A673 (cell line): ENCODE measurements at regions not wholly inside any gene's neighbourhood (a gene's known extent, or its start where the extent isn't known, plus 50 kb on each side); places are given as distances from the start of the nearest gene placed in this dataset.

Experiments
- BruUV-seq: library from RNA; stranded (reverse); fragments of 400-500 nt; replicated peaks from 2 replicates; lab custom pipeline; 2021; lab: Mats Ljungman, UMichigan
- CTCF ChIA-PET: fragments of 300-600 bp; sonication (Branson Sonifier 250); formaldehyde crosslinking; loops from one replicate; lab custom pipeline; 2022; ENCODE audit warnings: antibody characterized with exemption; lab: Charles Lee
- POLR2A ChIA-PET: fragments of 300-600 bp; sonication (Branson Sonifier 250); formaldehyde crosslinking; loops from one replicate; lab custom pipeline; 2022; ENCODE audit warnings: antibody characterized with exemption; ENCODE audit not compliant: low non-redundant PET; lab: Charles Lee
- DNase-seq: peaks from one replicate; pipeline ENCODE4 v3.0.0-alpha.2; 2015; ENCODE audit warnings: low spot score
- H3K27ac ChIP-seq: fragments of 200-600 bp; sonication (generic); 2 replicates; pipeline ENCODE4 v1.5.1; 2016; ENCODE audit warnings: mixed run types, low read depth, mild to moderate bottlenecking, mixed read lengths, antibody characterized with exemption, low read length; ENCODE audit not compliant: poor library complexity, severe bottlenecking
- H3K27me3 ChIP-seq: fragments of 200-600 bp; sonication (generic); replicated peaks from 2 replicates; pipeline ENCODE4 v1.6.1; 2017; ENCODE audit warnings: mixed run types, low read depth, mild to moderate bottlenecking, mixed read lengths, antibody characterized with exemption, low read length; ENCODE audit not compliant: insufficient read depth, poor library complexity
- H3K36me3 ChIP-seq: fragments of 200-600 bp; sonication (generic); 2 replicates; pipeline ENCODE4 v1.6.1; 2016; ENCODE audit warnings: mixed run types, mild to moderate bottlenecking, mixed read lengths, antibody characterized with exemption, low read length; ENCODE audit not compliant: insufficient read depth, poor library complexity, severe bottlenecking
- H3K4me1 ChIP-seq: fragments of 200-600 bp; sonication (generic); 2 replicates; pipeline ENCODE4 v1.6.1; 2017; ENCODE audit warnings: mixed run types, mild to moderate bottlenecking, mixed read lengths, antibody characterized with exemption, low read length; ENCODE audit not compliant: insufficient read depth, poor library complexity, severe bottlenecking
- H3K4me3 ChIP-seq: fragments of 200-600 bp; sonication (generic); 2 replicates; pipeline ENCODE4 v1.5.1; 2016; ENCODE audit warnings: low read depth, mixed run types, mild to moderate bottlenecking, mixed read lengths, low read length; ENCODE audit not compliant: poor library complexity, severe bottlenecking
- H3K9me3 ChIP-seq: fragments of 200-600 bp; sonication (generic); 2 replicates; pipeline ENCODE4 v1.6.1; 2016; ENCODE audit warnings: mixed run types, low read depth, mild to moderate bottlenecking, mixed read lengths, antibody characterized with exemption, low read length; ENCODE audit not compliant: poor library complexity, severe bottlenecking
- EZH2 ChIP-seq: fragments of 200-600 bp; sonication (generic); IDR thresholded peaks from 2 replicates; pipeline ENCODE4 v1.6.1; 2017; ENCODE audit warnings: borderline replicate concordance, low read depth, mild to moderate bottlenecking, mixed read lengths, antibody characterized with exemption, low read length; ENCODE audit not compliant: poor library complexity, severe bottlenecking
- intact Hi-C: fragments of 100-400 bp; cut with micrococcal nuclease; formaldehyde crosslinking; loops from one replicate; pipeline ENCODE4 v1.10.0; 2022; ENCODE audit not compliant: unreplicated experiment
- TF ChIP-seq, protein P1 (sequence below): fragments of 300-800, 200-600 bp; sonication (generic); conservative IDR thresholded peaks from 2 replicates; pipeline ENCODE4 v1.5.1; 2017; ENCODE audit warnings: low read depth, mild to moderate bottlenecking, antibody characterized with exemption, low read length, moderate library complexity, mixed read lengths

DNA sequence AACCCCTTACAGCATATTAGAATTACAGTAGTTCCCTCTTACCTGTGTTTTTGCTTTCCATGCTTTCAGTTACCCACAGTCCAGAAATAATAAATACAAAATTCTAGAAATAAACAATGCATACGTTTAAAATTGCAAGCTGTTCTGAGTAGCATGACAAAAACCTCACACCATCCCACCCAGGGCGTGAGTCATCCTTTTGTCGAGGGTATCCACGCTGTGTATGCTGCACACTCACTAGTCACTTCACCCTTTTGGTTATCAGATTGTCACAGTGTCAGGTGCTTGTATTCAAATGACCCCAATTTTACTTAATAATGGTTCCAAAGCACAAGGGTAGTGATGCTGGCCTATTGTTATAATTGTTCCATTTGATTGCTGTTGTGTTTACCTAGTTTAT, 72.5 kb upstream of the P3H2 start:
- Histone ChIP-seq H3K4me1 (peaks cover 7% of the 10 kb centered on the region), H3K27me3 (no peaks in the 10 kb centered on the region), H3K9me3 (no peaks in the 10 kb centered on the region), H3K27ac (no peak overlapping the region), H3K4me3 (no peak overlapping the region), H3K36me3 (no peaks in the 10 kb centered on the region)
- no peak for DNase-seq
- no TSS peak for BruUV-seq
- TF ChIP-seq, protein P1, sequence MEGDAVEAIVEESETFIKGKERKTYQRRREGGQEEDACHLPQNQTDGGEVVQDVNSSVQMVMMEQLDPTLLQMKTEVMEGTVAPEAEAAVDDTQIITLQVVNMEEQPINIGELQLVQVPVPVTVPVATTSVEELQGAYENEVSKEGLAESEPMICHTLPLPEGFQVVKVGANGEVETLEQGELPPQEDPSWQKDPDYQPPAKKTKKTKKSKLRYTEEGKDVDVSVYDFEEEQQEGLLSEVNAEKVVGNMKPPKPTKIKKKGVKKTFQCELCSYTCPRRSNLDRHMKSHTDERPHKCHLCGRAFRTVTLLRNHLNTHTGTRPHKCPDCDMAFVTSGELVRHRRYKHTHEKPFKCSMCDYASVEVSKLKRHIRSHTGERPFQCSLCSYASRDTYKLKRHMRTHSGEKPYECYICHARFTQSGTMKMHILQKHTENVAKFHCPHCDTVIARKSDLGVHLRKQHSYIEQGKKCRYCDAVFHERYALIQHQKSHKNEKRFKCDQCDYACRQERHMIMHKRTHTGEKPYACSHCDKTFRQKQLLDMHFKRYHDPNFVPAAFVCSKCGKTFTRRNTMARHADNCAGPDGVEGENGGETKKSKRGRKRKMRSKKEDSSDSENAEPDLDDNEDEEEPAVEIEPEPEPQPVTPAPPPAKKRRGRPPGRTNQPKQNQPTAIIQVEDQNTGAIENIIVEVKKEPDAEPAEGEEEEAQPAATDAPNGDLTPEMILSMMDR, result no peak
- no peak for TF ChIP-seq EZH2
- intact Hi-C loops, result no loop called here
- CTCF ChIA-PET, result no interaction called here
- POLR2A ChIA-PET, result no interaction called here

DNA sequence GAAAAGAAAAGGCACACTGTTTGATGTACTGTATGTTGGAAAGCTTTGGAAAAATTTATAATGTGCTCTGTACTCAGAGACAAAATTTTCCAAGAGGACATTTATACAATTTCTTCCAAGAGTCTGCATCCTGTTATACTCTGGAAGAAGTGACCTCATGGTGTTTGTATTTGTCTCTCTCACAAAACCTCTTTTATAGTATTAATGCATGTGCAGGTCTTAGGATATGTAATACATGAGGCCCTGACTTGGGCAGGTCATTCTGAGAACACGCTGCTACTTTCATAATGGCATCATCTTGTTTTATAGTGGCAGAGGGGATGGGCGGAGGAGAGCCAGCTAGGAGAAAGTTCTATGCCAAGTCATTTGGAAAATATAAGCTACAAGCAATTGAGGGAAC, 72.0 kb upstream of the P3H2 start:
- peaks cover 7% of the 10 kb centered on the region for H3K4me1 ChIP-seq
- H3K27ac ChIP-seq, result no peak overlapping the region
- DNase-seq, result no peak
- ChIA-PET CTCF (no interaction called here), POLR2A (no interaction called here)
- H3K27me3 ChIP-seq, result no peaks in the 10 kb centered on the region
- BruUV-seq, result no TSS peak
- H3K9me3 ChIP-seq, result no peaks in the 10 kb centered on the region
- H3K36me3 ChIP-seq, result no peaks in the 10 kb centered on the region
- intact Hi-C loops, result no loop called here
- TF ChIP-seq, protein P1, result no peak
- TF ChIP-seq EZH2, result no peak
- H3K4me3 ChIP-seq, result no peak overlapping the region

DNA sequence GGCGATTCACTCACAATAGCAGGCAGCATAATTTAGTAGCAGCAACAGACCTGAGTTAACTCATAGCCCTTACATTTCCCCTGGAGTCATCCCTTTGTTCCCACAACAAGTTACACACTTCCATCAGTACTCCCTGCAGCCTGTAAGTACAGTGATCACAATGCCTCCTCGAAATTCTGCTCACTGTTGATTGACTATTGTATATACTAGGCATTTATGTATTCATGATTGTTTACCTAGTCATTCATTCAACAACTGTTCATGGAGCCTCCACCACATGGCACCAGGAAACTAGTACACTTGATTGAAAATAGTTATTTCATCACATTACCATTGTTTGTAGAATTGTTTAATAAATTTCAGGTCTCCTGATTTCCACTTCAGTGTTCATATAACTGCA, 71.4 kb upstream of the P3H2 start:
- Histone ChIP-seq H3K4me3 (no peak overlapping the region), H3K9me3 (no peaks in the 10 kb centered on the region), H3K27ac (no peak overlapping the region), H3K36me3 (no peaks in the 10 kb centered on the region), H3K27me3 (no peaks in the 10 kb centered on the region), H3K4me1 (peaks cover 2% of the 10 kb centered on the region)
- intact Hi-C loops, result no loop called here
- ChIA-PET POLR2A (no interaction called here), CTCF (no interaction called here)
- TF ChIP-seq, protein P1, result no peak
- no peak for TF ChIP-seq EZH2
- DNase-seq, result no peak
- no TSS peak for BruUV-seq
